ENCODE measurements at regions not wholly inside any gene's neighbourhood (a gene's known extent, or its start where the extent isn't known, plus 50 kb on each side); places are given as distances from the start of the nearest gene placed in this dataset.

DNA sequence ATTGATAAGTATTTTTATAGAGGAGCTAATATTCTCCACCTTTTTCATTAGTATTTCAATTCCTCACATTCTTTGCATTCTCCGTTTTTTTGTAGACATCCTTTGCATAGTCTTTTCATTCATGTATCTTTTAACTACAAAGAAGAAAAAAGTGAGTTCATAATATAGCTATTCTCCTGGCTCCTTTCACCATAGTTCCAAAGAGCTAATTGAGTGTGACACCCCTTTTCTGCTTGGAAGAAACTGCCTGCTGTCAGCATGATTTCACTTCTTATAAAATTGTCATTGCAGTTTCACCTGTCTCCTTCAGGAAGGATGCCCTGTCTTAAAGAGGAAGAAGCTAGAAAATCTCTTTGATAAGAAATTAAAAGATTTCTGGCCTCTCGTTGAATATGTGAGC lies 991.1 kb downstream of the KCNT2 start:
- no peak for DNase-seq

DNA sequence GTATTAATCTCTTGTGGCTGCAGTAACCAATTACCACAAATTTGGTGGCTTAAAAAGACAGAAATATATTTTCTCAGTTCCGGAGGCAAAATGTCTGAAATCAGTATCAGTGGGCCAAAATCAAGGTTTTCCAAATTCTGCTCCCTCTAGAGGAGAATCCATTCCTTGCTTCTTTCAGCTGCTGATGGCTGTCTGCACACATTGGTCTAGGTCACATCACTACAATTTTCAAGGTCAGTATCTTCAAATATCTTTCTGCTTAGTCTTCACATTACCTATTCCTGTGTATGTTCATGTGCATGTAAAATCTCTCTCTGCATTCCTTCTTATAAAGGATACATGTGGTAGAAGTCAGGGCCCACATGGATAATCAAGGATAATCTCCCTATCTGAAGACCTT lies 999.4 kb downstream of the KCNT2 start:
- no peak for DNase-seq

DNA sequence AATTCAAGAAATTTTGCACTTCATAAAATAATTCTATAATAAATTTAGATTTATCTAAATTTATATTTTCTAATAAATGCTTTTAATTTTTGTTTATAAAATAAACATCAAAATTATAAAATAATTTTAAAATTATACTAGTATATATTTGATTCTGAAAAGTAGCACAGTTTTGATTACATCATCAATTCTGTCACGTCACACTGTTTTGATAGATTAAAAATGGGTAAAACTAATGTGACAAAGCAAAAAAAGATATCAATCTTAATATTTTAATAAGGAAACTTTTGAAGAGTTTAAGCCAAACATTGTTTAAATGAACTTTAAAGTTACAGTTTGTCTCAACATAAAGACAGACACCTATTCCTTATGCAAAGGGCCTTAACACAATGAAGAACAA lies 1001.8 kb downstream of the KCNT2 start:
- no peak for DNase-seq

DNA sequence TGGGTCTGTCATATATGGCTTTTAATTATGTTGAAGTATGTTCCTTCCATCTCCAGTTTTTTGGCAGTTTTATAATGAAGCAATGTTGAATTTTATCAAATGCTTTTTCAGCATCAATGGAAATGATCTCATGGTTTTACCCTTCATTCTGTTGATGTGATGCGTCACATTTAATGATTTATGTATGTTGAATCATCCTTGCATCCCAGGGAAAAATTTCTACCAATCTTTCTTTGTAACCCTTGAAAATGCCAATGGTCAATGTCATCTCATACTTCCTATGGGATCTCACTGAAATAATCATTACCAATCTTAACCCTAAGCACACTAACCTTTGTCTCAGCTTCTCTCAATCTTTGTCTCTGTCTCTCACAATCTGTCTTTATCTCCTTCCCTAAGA lies 1004.0 kb downstream of the KCNT2 start:
- DNase-seq = no peak

DNA sequence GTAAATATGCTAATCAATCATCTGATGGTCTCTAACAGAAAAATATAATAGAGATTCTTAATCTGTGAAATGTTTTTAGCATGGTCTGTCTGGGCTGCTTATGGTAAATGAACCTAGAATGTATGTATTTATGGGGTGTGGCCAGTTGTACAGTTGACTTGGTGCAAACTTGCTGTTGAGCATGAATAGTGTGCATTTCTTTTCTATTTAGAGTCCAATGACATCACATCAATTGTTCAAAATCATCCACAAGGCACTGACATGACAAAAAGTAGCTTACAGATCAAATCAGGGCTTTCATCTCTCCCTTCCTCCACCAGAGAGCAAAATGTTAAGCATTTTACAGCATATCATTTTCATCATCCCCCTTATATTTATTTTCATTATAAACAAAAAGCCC lies 1010.3 kb downstream of the KCNT2 start:
- DNase-seq = no peak

DNA sequence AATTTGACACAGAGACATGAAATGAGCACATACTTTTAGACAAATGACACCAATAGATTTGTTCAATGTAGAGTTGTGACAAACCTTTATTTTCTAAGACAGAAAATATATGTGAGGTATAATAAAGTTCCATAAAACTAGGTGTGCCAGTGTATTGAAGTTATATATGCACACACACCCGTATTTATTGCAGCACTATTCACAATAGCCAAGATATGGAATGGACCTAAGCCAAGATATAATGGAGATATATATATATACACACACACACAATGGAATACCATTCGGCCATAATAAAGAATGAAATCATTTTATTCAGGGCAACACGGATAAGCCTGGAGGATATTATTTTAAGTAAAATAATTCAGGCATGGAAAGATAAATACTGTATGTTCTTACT lies 1013.5 kb downstream of the KCNT2 start:
- DNase-seq = no peak

DNA sequence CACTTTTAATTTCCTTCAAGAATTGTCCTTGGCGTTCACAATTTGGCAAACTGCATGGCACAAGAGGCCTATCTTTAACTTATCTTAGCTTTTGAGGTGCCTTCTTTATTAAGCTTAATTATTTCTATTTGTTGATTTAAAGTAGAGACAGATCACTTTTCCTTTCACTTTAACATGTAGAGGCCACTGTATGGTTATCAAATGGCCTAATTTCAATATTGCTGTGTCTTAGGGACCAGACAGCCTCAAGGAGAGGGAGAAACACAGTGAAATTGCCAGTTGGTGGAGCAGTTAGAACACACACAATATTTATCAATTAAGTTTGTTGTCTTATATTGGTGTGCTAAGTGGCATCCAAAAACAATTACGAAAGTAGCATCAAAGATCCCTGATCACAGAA lies 1013.9 kb downstream of the KCNT2 start:
- DNase-seq = no peak

DNA sequence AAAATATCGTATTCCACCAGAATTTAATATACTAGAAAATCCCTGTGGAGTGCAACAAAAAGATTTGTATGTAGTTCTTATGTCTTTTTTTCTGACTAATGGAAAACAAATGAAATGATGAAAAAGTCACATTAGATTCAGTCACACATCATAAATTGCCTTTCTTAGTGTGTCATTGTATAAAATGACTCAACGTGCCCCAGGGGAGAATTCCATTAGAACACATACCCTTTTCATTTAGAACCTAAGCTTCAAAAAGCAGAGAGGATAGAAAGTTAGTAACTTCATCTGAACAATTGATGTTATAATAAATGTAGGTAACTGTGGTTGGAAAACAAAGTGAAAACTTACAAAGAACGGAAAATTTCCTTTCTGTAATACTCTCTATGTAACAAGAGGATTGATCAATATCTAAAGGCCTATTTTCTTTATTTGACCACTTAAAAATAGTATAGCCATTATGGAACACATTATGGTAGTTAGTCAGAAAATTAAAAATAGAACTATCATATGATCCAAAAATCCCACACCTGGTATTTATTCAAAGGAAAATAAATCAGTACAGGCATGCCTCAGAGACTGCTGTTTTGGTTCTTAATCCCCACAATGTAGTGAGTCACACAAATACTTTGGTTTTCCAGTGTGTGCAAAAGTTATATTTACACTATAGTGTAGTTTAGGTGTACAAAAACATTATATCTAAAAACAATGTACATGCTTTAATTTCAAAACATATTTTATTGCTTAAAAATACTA lies 1016.1 kb downstream of the KCNT2 start:
- no peak for DNase-seq

DNA sequence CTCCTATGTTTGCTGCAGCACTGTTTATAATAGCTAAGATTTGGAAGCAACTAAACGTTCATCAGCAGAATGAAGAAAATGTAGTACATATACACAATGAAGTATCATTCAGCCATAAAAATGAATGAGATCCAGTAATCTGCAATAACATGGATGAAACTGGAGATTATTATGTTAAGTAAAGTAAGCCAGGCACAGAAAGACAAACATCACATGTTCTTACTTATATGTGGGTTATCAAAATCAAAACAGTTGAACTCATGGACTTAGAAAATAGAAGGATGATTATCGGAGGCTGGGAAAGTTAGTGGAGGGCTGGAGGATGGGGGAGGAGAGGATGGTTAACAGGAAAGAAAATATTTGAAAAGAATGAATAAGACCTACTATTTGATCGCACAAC lies 1017.6 kb downstream of the KCNT2 start:
- no peak for DNase-seq

DNA sequence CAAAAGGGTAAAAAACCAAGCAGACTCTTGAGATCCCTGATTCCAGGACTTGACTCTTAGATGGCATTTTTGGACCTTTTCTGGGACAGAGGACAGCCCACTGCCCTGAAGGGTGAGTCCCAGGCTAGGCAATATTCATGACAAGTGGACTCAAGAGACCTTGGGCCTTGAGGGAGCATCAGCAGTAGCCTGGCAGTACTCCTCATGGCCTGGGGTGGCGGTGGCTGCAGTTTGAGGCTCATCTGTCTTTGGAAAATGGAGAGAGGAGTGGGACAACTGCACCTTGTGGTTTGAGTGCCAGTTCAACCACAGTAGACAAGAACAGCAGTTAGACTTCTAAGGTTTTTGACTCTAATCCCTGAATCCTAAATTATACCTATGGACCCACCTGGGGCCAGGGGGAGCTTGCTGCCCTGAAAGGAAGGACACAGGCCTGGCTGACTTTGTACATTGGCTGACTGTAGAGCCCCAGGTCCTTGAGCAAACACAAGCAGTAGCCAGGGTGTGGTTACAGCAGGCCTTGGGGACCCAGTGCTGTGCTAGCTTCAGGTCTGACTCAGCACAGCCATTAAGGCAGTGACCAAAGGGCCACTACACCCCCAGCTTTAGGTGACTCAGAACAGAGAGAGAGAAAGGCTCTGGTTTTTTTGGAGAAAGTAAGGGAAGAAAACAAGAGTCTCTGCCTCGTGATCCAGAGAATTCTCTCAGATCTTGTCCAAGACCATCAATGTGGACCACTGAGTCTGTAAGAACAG lies 1023.2 kb downstream of the KCNT2 start:
- DNase-seq = no peak

DNA sequence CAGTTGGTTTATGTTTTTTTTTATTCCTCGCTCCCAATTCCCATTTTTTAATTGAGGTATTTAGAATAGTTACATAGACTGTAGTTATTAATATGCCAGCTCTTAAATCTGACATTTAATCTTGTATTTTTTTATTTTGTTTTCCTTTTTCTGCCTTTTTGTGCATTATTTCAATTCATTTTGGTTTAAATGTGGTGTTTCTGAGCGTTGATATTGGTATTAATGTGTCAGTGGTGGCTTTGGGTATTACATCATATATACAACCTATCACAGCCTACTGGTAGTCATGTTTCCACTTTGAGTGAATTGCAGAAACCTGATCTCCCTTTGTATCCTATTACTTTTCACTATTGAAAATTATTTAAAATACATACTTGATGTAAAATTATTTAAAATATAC lies 1027.3 kb downstream of the KCNT2 start:
- DNase-seq = no peak

DNA sequence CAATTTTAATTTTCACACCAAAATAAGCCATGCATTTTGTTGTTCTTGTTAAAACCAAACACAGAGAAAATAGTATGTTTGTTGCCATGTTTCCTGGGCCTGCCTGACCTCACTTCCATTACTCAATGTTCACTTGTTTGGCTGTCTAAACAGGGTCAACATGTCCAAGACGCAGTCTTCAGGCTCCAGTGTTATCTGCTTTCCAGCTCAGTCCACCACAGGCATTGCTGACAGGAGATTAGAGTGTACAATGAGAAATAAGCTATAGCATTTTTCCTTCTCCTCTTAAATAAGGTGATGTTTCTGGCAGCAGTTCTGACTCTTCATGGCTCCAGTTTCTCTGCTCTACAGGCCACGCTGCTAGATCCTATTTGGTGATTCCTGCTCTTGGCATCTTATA lies 1030.5 kb downstream of the KCNT2 start:
- no peak for DNase-seq

DNA sequence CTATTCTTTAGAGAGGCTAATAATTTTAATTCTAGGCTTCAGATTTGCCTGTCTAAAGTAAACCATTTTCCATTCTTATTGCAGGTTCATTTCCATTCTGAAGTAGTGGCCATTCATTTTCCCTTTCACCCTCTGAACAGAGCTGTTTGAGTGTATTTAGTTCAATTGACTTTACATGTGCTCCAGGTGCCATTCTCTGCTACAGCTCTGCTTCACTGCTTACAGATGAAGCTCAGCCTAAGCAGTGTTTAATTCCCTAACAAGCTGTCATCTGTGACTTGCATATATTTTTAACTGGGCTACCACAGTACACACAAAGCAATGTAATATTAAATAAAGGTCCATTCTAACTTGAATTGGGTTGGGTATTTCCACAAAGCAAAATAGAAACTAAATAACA lies 1031.6 kb downstream of the KCNT2 start:
- no peak for DNase-seq

DNA sequence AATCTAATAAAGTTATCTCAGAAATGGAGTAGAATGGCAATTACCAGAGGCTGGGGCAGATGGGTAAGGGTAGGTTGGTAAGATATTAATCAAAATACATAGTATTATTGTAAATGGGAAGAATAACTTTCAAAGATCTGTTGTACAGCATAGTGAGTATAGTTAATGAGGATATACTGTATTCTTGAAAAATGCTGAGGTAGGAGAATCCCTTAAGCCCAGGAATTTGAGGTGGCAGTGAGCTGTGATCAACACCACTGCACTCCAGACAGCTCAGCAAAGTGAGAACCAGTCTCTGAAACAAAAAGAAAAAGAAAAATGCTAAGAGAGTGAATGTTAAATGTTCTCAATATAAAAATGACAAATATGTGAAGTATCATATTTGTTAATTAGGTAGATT lies 1033.7 kb downstream of the KCNT2 start:
- DNase-seq = no peak

DNA sequence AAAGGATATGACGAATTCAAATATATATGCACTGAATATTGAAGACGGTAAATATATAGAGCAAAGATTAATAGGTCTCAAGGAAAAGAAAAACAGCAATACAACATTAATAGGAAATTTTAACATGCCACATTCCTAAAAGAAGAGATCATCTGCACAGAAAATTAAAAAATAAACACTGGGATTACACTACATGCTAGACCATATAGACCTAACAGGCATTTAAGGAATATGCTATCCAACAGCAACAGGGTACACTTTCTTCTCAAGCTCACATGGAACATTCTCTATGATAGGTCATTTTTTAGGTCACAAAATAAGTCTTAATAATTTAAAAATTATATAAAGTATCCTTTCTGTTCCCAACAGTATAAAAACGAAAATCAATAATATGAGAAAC lies 1038.3 kb downstream of the KCNT2 start:
- DNase-seq = no peak

DNA sequence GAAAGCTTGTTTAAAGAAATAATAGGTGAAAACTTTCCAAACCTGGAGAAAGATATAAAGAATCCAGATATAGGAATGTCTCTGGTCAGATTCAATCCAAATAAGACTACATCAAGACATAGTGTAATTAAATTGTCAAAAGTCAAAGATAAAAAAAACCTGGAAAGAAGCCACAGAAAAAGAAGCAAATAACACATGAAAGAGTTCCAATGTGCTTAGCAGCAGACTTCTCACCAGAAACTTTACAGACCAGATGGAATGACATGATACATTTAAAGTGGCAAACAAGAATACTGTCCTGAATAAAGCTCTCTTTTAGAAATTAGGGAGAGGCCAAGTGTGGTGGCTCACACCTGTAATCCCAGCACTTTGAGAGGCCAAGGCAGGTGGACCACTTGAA lies 1039.9 kb downstream of the KCNT2 start:
- no peak for DNase-seq

DNA sequence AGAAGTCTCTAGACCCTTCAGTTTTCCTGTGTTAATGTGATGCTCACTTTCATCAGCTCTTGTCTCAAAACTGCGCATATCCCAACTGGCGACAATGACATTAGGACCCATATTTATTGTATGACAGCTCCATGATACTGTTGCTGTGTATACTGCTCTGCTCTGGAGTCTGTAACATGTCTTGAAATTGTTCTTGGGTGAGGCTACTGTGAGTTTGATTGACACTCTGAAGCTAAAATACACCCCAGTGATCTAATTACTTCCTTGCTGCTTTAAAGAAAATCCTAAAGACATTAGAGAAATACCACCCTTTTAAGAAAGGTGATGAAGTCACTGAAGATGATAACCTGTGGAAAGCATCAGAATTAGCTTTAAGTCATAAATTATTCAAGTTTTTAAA lies 1046.2 kb downstream of the KCNT2 start:
- no peak for DNase-seq

DNA sequence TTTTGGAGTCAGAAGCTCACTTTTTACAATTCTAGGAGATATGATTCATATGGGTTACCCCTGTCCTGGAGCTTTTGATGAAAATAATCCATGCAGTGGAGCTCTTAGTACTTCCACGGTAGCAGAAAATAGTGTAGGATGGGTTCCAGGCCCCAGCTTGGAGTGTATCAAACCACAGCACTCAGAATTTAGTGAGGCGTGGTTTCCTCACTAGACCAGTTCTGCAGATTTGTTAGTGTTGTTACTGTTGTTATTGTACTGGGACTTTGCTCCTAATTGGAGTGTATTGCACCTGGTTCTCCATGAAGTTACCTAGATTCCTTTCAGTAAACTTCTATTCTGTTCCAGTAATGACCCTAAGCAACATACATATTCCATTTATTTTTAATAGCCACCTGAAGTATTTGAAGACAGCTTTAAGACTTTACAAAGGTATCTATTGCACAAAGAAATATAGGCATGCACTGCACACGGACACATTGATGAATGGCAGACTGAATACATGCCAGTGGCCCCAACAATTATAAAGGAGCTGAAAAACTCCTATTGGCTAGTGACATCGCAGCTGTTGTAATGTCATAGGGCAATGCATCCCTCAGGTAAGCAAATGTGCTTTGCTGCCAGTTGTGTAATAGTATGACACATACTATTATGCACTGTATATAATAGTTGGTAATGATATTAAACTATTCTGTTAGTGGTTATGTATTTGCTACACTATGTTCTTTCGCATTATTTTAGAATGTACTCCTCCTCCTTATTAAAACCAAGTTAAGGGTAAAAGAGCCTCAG lies 1058.0 kb downstream of the KCNT2 start:
- no peak for DNase-seq

DNA sequence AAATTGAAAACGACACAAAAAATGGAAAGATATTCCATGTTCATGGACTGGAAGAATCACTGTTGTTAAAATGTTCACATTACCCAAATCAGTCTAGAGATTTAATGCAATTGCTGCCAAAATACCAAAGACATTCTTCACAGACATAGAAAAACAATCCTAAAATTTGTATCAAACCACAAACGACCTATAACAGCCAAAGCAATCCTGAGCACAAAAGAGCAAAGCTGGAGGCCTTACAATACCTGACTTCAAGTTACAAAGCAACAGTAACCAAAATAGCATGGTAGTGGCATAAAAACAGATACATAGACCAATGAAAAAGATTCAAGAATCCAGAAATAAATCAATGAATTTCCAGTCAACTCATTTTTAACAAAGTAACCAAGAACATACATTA lies 1077.3 kb downstream of the KCNT2 start:
- no peak for DNase-seq

DNA sequence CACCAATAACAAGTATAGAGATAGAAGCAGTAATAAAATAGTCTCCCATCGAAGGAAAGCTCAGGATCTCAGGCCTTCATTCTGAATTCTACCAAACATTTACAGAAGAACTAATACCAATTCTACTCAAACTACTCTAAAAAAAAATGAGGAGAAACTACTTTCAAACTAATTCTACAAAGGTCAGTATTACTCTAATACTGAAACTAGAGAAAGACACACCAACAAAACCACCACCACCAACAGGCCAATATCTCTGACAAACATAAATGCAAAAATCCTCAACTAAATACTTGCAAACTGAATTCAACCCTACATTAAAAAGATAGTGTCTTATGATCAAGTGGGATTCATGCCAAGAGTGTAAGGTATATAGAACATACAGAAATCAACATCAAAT lies 1078.4 kb downstream of the KCNT2 start:
- no peak for DNase-seq

DNA sequence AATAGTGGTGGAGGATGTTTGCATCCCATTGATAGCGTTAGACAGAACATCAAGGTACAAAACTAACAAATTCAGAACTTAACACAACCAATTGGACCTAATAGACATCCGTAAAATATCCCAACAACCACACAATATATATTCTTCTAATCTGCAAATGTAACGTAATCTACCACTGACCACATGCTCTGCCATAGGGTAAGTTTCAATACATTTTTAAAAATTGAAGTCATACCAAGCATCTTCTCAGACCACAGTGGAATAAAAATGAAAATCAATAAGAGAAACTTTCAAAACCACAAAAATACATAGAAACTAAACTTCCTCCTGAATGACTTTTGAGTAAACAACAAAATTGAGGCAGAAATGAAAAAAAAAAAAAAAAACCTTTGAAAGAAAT lies 1087.5 kb downstream of the KCNT2 start:
- no peak for DNase-seq

DNA sequence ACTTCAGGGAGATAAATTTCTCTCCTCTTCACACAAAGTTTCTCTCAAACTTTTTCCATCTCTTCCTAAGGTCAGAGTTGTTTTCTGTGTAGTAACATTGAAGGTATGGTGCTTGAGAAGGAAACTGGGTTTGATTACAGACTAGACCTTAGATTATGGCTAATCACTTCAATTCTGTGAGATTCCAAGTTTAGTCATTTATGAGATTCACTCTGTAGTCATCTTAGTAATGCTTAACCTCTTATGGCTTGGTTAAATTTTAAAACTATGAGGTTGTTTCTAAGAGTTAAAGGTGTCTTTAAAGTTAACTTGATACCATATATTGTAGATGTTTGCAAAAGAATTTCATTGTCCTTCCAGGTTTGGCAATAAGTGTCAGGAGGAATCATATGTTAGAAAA lies 1092.2 kb downstream of the KCNT2 start:
- DNase-seq = no peak

DNA sequence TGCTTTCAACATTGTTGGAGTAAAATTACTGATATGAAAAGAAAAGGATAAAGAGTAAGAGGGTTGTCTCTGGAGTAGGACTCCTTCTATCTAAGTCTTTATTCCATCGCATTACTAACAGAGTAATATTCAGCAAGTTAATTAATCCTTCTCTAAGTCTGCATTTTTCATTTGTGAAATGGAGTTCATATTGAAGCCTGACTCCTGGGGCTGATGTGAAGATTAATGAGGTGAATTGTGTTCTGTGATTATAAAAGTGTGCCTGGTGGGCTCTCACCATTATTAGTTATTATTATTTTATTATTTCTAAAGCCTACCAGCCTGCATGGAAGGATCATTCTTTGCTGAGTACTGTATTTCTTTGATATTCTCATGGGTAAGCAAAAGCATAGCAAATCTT lies 1096.7 kb downstream of the KCNT2 start:
- DNase-seq = no peak

DNA sequence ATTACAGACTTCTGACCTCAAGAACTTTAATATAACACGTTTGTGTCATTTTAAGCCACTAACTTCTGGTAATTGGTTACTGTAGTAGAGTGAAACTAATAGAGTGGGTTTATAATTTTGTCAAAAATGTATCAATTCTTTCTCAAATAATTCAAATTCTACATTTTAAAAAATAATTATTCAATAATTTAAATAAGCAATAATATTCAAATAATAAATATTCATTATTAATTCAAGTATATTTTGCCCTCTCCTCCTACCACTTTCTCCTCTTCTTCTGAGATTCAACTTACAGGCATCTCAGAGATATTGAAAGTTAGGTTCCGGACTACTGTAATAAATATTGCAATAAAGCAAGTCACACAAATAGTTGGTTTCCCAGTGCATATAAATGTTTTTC lies 1107.1 kb downstream of the KCNT2 start:
- no peak for DNase-seq
